Ishikawa (cell line): ENCODE measurements at regions not wholly inside any gene's neighbourhood (a gene's known extent, or its start where the extent isn't known, plus 50 kb on each side); places are given as distances from the start of the nearest gene placed in this dataset.

ENCODE experiments used
- CREB1 ChIP-seq: IDR thresholded peaks from 2 replicates; pipeline ENCODE4 v1.6.1; 2012; ENCODE audit warnings: low read depth
- EGR1 ChIP-seq: IDR thresholded peaks from 2 replicates; pipeline ENCODE4 v1.6.1; 2012
- EP300 ChIP-seq: IDR thresholded peaks from 2 replicates; pipeline ENCODE4 v1.6.1; 2012; ENCODE audit warnings: borderline replicate concordance
- TAF1 ChIP-seq: IDR thresholded peaks from 2 replicates; pipeline ENCODE4 v1.6.1; 2012; ENCODE audit warnings: low read depth, mild to moderate bottlenecking
- YY1 ChIP-seq: IDR thresholded peaks from 2 replicates; pipeline ENCODE4 v1.6.1; 2012; ENCODE audit warnings: low read depth
- TF ChIP-seq, protein P1 (sequence below): IDR thresholded peaks from 2 replicates; pipeline ENCODE4 v1.6.1; 2012; ENCODE audit warnings: low read depth, mild to moderate bottlenecking

DNA sequence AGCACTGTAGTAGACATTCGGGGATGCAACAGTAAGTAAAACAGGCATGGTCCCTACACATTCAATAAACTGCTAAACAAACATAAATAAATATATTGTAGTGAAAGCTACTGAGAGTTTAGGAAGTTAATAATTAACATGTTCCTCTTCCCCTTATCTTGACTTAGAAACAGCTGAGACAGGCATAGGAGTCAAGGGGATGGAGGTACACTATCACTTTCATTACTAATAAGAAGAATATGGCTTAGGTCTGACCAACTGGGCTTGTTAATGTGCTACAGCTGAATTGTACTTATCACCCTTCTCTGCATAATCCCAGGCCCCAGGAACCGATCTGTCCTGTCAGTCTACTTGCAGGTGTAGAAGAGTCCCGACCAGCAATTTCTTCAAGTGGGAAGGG is 116.3 kb upstream of the DAZL start:
- TF ChIP-seq YY1 (no peak), CREB1 (no peak), TAF1 (no peak), EGR1 (no peak), EP300 (no peak)
- TF ChIP-seq, protein P1, sequence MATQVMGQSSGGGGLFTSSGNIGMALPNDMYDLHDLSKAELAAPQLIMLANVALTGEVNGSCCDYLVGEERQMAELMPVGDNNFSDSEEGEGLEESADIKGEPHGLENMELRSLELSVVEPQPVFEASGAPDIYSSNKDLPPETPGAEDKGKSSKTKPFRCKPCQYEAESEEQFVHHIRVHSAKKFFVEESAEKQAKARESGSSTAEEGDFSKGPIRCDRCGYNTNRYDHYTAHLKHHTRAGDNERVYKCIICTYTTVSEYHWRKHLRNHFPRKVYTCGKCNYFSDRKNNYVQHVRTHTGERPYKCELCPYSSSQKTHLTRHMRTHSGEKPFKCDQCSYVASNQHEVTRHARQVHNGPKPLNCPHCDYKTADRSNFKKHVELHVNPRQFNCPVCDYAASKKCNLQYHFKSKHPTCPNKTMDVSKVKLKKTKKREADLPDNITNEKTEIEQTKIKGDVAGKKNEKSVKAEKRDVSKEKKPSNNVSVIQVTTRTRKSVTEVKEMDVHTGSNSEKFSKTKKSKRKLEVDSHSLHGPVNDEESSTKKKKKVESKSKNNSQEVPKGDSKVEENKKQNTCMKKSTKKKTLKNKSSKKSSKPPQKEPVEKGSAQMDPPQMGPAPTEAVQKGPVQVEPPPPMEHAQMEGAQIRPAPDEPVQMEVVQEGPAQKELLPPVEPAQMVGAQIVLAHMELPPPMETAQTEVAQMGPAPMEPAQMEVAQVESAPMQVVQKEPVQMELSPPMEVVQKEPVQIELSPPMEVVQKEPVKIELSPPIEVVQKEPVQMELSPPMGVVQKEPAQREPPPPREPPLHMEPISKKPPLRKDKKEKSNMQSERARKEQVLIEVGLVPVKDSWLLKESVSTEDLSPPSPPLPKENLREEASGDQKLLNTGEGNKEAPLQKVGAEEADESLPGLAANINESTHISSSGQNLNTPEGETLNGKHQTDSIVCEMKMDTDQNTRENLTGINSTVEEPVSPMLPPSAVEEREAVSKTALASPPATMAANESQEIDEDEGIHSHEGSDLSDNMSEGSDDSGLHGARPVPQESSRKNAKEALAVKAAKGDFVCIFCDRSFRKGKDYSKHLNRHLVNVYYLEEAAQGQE = no peak
